CD14-positive monocyte (primary cell): ENCODE measurements at regions not wholly inside any gene's neighbourhood (a gene's known extent, or its start where the extent isn't known, plus 50 kb on each side); places are given as distances from the start of the nearest gene placed in this dataset.

Experiments
- DNase-seq, 3 donors: peaks; one replicate each; pipeline ENCODE4 v3.0.0-alpha.2; 2011 to 2022
- H2AFZ ChIP-seq: 2 replicates; pipeline ENCODE4 v1.6.0; 2012; ENCODE audit warnings: mild to moderate bottlenecking, low read depth, low read length, inconsistent platforms; ENCODE audit not compliant: insufficient read depth, poor library complexity, severe bottlenecking
- H3K27ac ChIP-seq, 2 donors: 1 replicate in 1 of 2; 2 replicates in 1 of 2; pipeline ENCODE4 v1.5.1; 2012 to 2013; ENCODE audit warnings: low read length in 2 of 2, control low read depth in 1 of 2, inconsistent platforms in 1 of 2, low read depth in 1 of 2, mild to moderate bottlenecking in 1 of 2
- H3K27me3 ChIP-seq, 2 donors: one replicate each; pipeline versions ENCODE4 v1.6.0 to v1.6.1; 2011 to 2013; ENCODE audit warnings: low read length in 2 of 2; ENCODE audit not compliant: control insufficient read depth in 2 of 2, insufficient read depth in 2 of 2
- H3K36me3 ChIP-seq, 2 donors: replicated peaks in 1 of 2; 1 replicate in 1 of 2; 2 replicates in 1 of 2; pipeline versions ENCODE4 v1.5.1 to v1.6.1; 2012 to 2013; ENCODE audit warnings: low read length in 2 of 2, control low read depth in 1 of 2, inconsistent platforms in 1 of 2, mild to moderate bottlenecking in 1 of 2; ENCODE audit not compliant: insufficient read depth in 2 of 2, control insufficient read depth in 1 of 2
- H3K4me1 ChIP-seq, 2 donors: 1 replicate in 1 of 2; 2 replicates in 1 of 2; pipeline versions ENCODE4 v1.5.1 to v1.6.1; 2012 to 2013; ENCODE audit warnings: low read length in 2 of 2, control low read depth in 1 of 2, inconsistent platforms in 1 of 2, mild to moderate bottlenecking in 1 of 2, moderate library complexity in 1 of 2; ENCODE audit not compliant: insufficient read depth in 2 of 2, control insufficient read depth in 1 of 2
- H3K4me2 ChIP-seq: replicated peaks from 2 replicates; pipeline ENCODE3; 2012; ENCODE audit warnings: low read length, moderate library complexity, mild to moderate bottlenecking; ENCODE audit not compliant: poor library complexity, severe bottlenecking; ENCODE audit errors: extremely low read depth
- H3K4me3 ChIP-seq, 3 experiments: fragments of 200-600 bp in 1 of 3; sonication (generic) in 1 of 3; replicated peaks in 1 of 3; 1 replicate in 2 of 3; 2 replicates in 1 of 3; pipeline ENCODE4 v1.5.1; 2011 to 2013; ENCODE audit warnings: low read length in 3 of 3, mild to moderate bottlenecking in 3 of 3, control low read depth in 2 of 3, low read depth in 2 of 3, inconsistent platforms in 1 of 3, moderate library complexity in 1 of 3
- H3K79me2 ChIP-seq: 2 replicates; pipeline ENCODE4 v1.6.0; 2012; ENCODE audit warnings: mild to moderate bottlenecking, control low read depth, inconsistent platforms, low read length, moderate library complexity; ENCODE audit not compliant: insufficient read depth
- H3K9ac ChIP-seq: 2 replicates; pipeline ENCODE4 v1.6.0; 2017; ENCODE audit warnings: low read length, mild to moderate bottlenecking; ENCODE audit not compliant: insufficient read depth, poor library complexity, severe bottlenecking
- H3K9me3 ChIP-seq, 2 donors: replicated peaks in 1 of 2; 1 replicate in 1 of 2; 2 replicates in 1 of 2; pipeline versions ENCODE4 v1.5.1 to v1.6.1; 2012 to 2013; ENCODE audit warnings: low read length in 2 of 2, control low read depth in 1 of 2; ENCODE audit not compliant: control insufficient read depth in 1 of 2, insufficient read depth in 1 of 2
- H4K20me1 ChIP-seq: 2 replicates; pipeline ENCODE4 v1.6.0; 2012; ENCODE audit warnings: mild to moderate bottlenecking, low read length, control low read depth, moderate library complexity; ENCODE audit not compliant: insufficient read depth
- H3K27ac Mint-ChIP-seq, 7 donors: one replicate each; pipeline ENCODE4 v1.8.0; 2020; ENCODE audit warnings: mild to moderate bottlenecking in 7 of 7, mixed read lengths in 7 of 7, moderate library complexity in 6 of 7, inconsistent platforms in 2 of 7
- H3K27me3 Mint-ChIP-seq, 3 donors: one replicate each; pipeline ENCODE4 v1.8.0; 2021 to 2022; ENCODE audit warnings: low read depth in 3 of 3, mild to moderate bottlenecking in 3 of 3, mixed read lengths in 3 of 3, moderate library complexity in 3 of 3, inconsistent platforms in 1 of 3
- H3K36me3 Mint-ChIP-seq, 2 donors: one replicate each; pipeline ENCODE4 v1.8.0; 2020; ENCODE audit warnings: mixed read lengths in 2 of 2, inconsistent platforms in 1 of 2, mild to moderate bottlenecking in 1 of 2
- H3K4me1 Mint-ChIP-seq: one replicate; pipeline ENCODE4 v1.8.0; 2020; ENCODE audit warnings: mild to moderate bottlenecking, mixed read lengths
- H3K4me3 Mint-ChIP-seq, 2 donors: one replicate each; pipeline ENCODE4 v1.8.0; 2020; ENCODE audit warnings: mild to moderate bottlenecking in 2 of 2, mixed read lengths in 2 of 2, moderate library complexity in 1 of 2
- H3K9me3 Mint-ChIP-seq, 7 donors: one replicate each; pipeline ENCODE4 v1.8.0; 2020 to 2022; ENCODE audit warnings: mixed read lengths in 7 of 7, mild to moderate bottlenecking in 6 of 7, moderate library complexity in 6 of 7, inconsistent platforms in 2 of 7
- WGBS: methylation state at CpG from one replicate; pipeline ENCODE4 v1.1.5; 2013; ENCODE audit warnings: missing lambda C conversion rate; ENCODE audit not compliant: insufficient coverage; 5-methylcytosine and 5-hydroxymethylcytosine counted together
- intact Hi-C, 2 donors: fragments of 100-400 bp; cut with micrococcal nuclease; formaldehyde crosslinking; loops; one replicate each; pipeline versions ENCODE4 v1.15.0 to v1.15.1; 2023
- TF ChIP-seq, protein P1 (sequence below): fragments of 200-600 bp; IDR thresholded peaks from one replicate; pipeline ENCODE4 v1.8.0; 2022; ENCODE audit warnings: antibody characterized with exemption, mild to moderate bottlenecking

DNA sequence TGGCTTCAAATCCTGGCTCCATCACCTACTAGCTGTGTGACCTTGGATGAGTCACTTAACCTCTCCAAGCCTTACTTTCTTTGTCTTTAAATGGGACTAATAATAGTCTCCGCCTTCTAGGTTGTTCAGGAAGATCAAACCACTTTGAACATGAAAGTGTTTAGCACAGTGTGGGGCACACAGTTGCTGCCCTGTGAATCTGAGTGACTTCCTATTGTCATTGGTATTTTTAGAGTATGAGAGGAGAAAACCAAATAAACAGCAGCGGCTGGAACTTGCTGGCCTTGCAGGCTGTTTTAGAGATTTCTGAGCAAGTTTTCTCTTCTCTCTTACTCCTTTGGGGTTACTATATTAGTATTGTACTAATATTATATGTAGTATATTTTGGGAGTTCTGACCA is 120.7 kb upstream of the MYL2 start:
- TF ChIP-seq, protein P1, sequence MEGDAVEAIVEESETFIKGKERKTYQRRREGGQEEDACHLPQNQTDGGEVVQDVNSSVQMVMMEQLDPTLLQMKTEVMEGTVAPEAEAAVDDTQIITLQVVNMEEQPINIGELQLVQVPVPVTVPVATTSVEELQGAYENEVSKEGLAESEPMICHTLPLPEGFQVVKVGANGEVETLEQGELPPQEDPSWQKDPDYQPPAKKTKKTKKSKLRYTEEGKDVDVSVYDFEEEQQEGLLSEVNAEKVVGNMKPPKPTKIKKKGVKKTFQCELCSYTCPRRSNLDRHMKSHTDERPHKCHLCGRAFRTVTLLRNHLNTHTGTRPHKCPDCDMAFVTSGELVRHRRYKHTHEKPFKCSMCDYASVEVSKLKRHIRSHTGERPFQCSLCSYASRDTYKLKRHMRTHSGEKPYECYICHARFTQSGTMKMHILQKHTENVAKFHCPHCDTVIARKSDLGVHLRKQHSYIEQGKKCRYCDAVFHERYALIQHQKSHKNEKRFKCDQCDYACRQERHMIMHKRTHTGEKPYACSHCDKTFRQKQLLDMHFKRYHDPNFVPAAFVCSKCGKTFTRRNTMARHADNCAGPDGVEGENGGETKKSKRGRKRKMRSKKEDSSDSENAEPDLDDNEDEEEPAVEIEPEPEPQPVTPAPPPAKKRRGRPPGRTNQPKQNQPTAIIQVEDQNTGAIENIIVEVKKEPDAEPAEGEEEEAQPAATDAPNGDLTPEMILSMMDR, result no peak
- Histone ChIP-seq H4K20me1 (no peaks in the 10 kb centered on the region), H3K4me2 (no peak overlapping the region), H3K27ac (no peak overlapping the region), H3K4me3 (no peak overlapping the region), H3K4me1 (peaks cover 1% of the 10 kb centered on the region in 2 donors), H2AFZ (no peak overlapping the region), H3K9ac (no peak overlapping the region), H3K36me3 (no peaks in the 10 kb centered on the region), H3K27me3 (peaks cover 27 to 38% of the 10 kb centered on the region in 2 donors), H3K9me3 (peaks cover 0 to 5% of the 10 kb centered on the region in 2 donors), H3K79me2 (no peaks in the 10 kb centered on the region)
- peaks cover 0 to 5% (median 3%) of the 10 kb centered on the region in 7 donors for H3K9me3 Mint-ChIP-seq
- no peak overlapping the region for H3K27ac Mint-ChIP-seq
- no peak overlapping the region for H3K4me3 Mint-ChIP-seq
- DNase-seq, result no peak
- peaks cover 14% of the 10 kb centered on the region for H3K4me1 Mint-ChIP-seq
- H3K36me3 Mint-ChIP-seq, result no peaks in the 10 kb centered on the region
- peaks cover 41 to 42% (median 41%) of the 10 kb centered on the region in 3 donors for H3K27me3 Mint-ChIP-seq
- intact Hi-C loops, result no loop called here
- WGBS, result 100% methylated on average over 1 of the region's 2 CpGs

DNA sequence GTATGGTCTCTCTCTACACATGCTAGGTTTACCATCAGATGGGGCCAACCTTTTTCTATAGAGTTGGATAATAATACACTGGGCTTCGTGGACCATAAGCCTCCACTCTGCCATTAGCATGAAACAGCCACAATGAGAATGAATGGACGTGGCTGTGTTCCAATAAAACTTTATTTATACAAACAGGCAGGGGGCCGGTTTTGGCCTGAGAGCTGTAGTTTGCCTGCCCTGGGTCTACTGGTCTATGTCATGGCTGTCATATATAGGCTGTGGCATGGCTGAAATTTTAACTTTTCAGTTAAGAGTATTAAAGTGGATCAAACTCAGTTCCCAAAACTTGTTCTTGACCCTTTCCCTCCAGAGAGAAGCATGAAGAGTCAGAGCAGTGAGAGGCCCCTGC is 120.3 kb upstream of the MYL2 start:
- Histone ChIP-seq H3K27ac (no peak overlapping the region), H3K36me3 (no peaks in the 10 kb centered on the region), H3K4me1 (peaks cover 4 to 5% of the 10 kb centered on the region in 2 donors), H4K20me1 (no peaks in the 10 kb centered on the region), H3K27me3 (peaks cover 31 to 42% of the 10 kb centered on the region in 2 donors), H3K4me2 (no peak overlapping the region), H3K79me2 (no peaks in the 10 kb centered on the region), H3K4me3 (no peak overlapping the region), H2AFZ (no peak overlapping the region), H3K9me3 (peaks cover 0 to 9% of the 10 kb centered on the region in 2 donors), H3K9ac (no peak overlapping the region)
- WGBS, result no CpG with 5 or more reads among the region's 3 CpGs
- Mint-ChIP-seq H3K9me3 (peaks cover 0 to 9% (median 3%) of the 10 kb centered on the region in 7 donors), H3K4me1 (peaks cover 17% of the 10 kb centered on the region), H3K27ac (no peak overlapping the region), H3K27me3 (peaks cover 45 to 46% (median 45%) of the 10 kb centered on the region in 3 donors), H3K36me3 (no peaks in the 10 kb centered on the region), H3K4me3 (no peak overlapping the region)
- DNase-seq, result no peak
- intact Hi-C loops, result no loop called here
- TF ChIP-seq, protein P1, result no peak
